B cell (primary cell): ENCODE measurements at regions not wholly inside any gene's neighbourhood (a gene's known extent, or its start where the extent isn't known, plus 50 kb on each side); places are given as distances from the start of the nearest gene placed in this dataset.

Experiments
- ATAC-seq: fragments of 200-7000 bp; cut with Tn5 transposase; one replicate; pipeline ENCODE4 v1.10.0; 2021; ENCODE audit warnings: low read depth, mild to moderate bottlenecking, moderate number of reproducible peaks, moderate library complexity
- CTCF ChIA-PET: fragments of 350-600 bp; sonication (Branson Sonifier 250); formaldehyde crosslinking; loops from one replicate; lab custom pipeline; 2021; ENCODE audit warnings: antibody characterized with exemption, inconsistent platforms; lab: Charles Lee
- POLR2A ChIA-PET: fragments of 350-600 bp; sonication (Branson Sonifier 250); formaldehyde crosslinking; loops from one replicate; lab custom pipeline; 2021; ENCODE audit warnings: antibody characterized with exemption; lab: Charles Lee
- DNase-seq: peaks from one replicate; pipeline ENCODE4 v3.0.0; 2013
- H2AFZ ChIP-seq: 2 replicates; pipeline ENCODE4 v1.6.1; 2012; ENCODE audit warnings: mild to moderate bottlenecking, low read depth, low read length; ENCODE audit not compliant: insufficient read depth, poor library complexity, severe bottlenecking
- H3K27ac ChIP-seq, 2 donors: 1 replicate in 1 of 2; 2 replicates in 1 of 2; pipeline ENCODE4 v1.5.1; 2012 to 2013; ENCODE audit warnings: low read length in 2 of 2, mild to moderate bottlenecking in 2 of 2, moderate library complexity in 1 of 2
- H3K27me3 ChIP-seq, 4 experiments: fragments of 200-600 bp in 1 of 4; sonication (generic) in 1 of 4; replicated peaks in 1 of 4; 1 replicate in 2 of 4; 2 replicates in 2 of 4; pipeline versions ENCODE4 v1.6.1 to v1.7.0; 2013 to 2016; ENCODE audit warnings: low read length in 3 of 4, mild to moderate bottlenecking in 2 of 4, mixed read lengths in 1 of 4, moderate library complexity in 1 of 4; ENCODE audit not compliant: insufficient read depth in 4 of 4, control insufficient read depth in 3 of 4; ENCODE audit errors: control extremely low read depth in 1 of 4
- H3K36me3 ChIP-seq, 2 experiments: replicated peaks in 1 of 2; 1 replicate in 1 of 2; 2 replicates in 1 of 2; pipeline versions ENCODE4 v1.6.1 to v1.7.1; 2013; ENCODE audit warnings: low read length in 1 of 2; ENCODE audit not compliant: insufficient read depth in 2 of 2, control insufficient read depth in 1 of 2; ENCODE audit errors: control extremely low read depth in 1 of 2, extremely low read depth in 1 of 2
- H3K4me1 ChIP-seq, 2 donors: fragments of 200-600 bp in 1 of 2; sonication (generic) in 1 of 2; 1 replicate in 1 of 2; 2 replicates in 1 of 2; pipeline versions ENCODE4 v1.5.1 to v1.6.1; 2013 to 2017; ENCODE audit warnings: low read length in 2 of 2; ENCODE audit not compliant: control insufficient read depth in 2 of 2, insufficient read depth in 2 of 2
- H3K4me2 ChIP-seq: replicated peaks from 2 replicates; pipeline ENCODE3; 2012; ENCODE audit warnings: mild to moderate bottlenecking, low read depth, low read length; ENCODE audit not compliant: poor library complexity, severe bottlenecking
- H3K4me3 ChIP-seq, 5 experiments: fragments of 200-600 bp in 1 of 5; sonication (generic) in 1 of 5; 1 replicate in 3 of 5; 2 replicates in 2 of 5; pipeline versions ENCODE4 v1.5.1 to v1.7.0; 2011 to 2016; ENCODE audit warnings: low read length in 4 of 5, mild to moderate bottlenecking in 4 of 5, low read depth in 2 of 5, control low read depth in 1 of 5, moderate library complexity in 1 of 5; ENCODE audit not compliant: insufficient read depth in 1 of 5; ENCODE audit errors: control extremely low read depth in 1 of 5, extremely low read depth in 1 of 5
- H3K79me2 ChIP-seq: fragments of 200-600 bp; sonication (generic); one replicate; pipeline ENCODE4 v1.6.0; 2016; ENCODE audit warnings: low read length; ENCODE audit not compliant: control insufficient read depth, insufficient read depth
- H3K9ac ChIP-seq: fragments of 200-600 bp; sonication (generic); 2 replicates; pipeline ENCODE4 v1.6.1; 2017; ENCODE audit warnings: mild to moderate bottlenecking, low read length, moderate library complexity
- H3K9me3 ChIP-seq, 3 donors: one replicate each; pipeline versions ENCODE4 v1.6.1 to v1.7.1; 2013; ENCODE audit warnings: low read length in 2 of 3; ENCODE audit not compliant: control insufficient read depth in 2 of 3, insufficient read depth in 1 of 3; ENCODE audit errors: control extremely low read depth in 1 of 3
- H4K20me1 ChIP-seq: 2 replicates; pipeline ENCODE4 v1.6.0; 2012; ENCODE audit warnings: mild to moderate bottlenecking, low read length; ENCODE audit not compliant: insufficient read depth, control insufficient read depth, poor library complexity, severe bottlenecking
- H3K27ac Mint-ChIP-seq: one replicate; pipeline ENCODE4 v1.8.0; 2021; ENCODE audit warnings: mixed read lengths
- H3K27me3 Mint-ChIP-seq: one replicate; pipeline ENCODE4 v1.8.0; 2021; ENCODE audit warnings: mixed read lengths
- H3K4me1 Mint-ChIP-seq: one replicate; pipeline ENCODE4 v1.8.0; 2021; ENCODE audit warnings: mixed read lengths
- H3K4me3 Mint-ChIP-seq: one replicate; pipeline ENCODE4 v1.8.0; 2021; ENCODE audit warnings: mixed read lengths
- H3K9me3 Mint-ChIP-seq: one replicate; pipeline ENCODE4 v1.8.0; 2022; ENCODE audit warnings: mixed read lengths; ENCODE audit not compliant: insufficient read depth
- CTCF ChIP-seq: fragments of 200-600 bp; IDR thresholded peaks from one replicate; pipeline ENCODE4 v1.8.0; 2022; ENCODE audit warnings: antibody characterized with exemption, mild to moderate bottlenecking
- EZH2 ChIP-seq: IDR thresholded peaks from 2 replicates; pipeline ENCODE4 v1.6.1; 2012; ENCODE audit warnings: borderline replicate concordance, low read depth, mild to moderate bottlenecking, moderate library complexity, low read length; ENCODE audit not compliant: insufficient read depth, poor library complexity, severe bottlenecking
- WGBS: methylation state at CpG from one replicate; pipeline ENCODE4 v1.1.5; 2013; ENCODE audit warnings: missing lambda C conversion rate; ENCODE audit not compliant: insufficient coverage; 5-methylcytosine and 5-hydroxymethylcytosine counted together
- intact Hi-C: fragments of 100-400 bp; cut with micrococcal nuclease; formaldehyde crosslinking; loops from one replicate; pipeline ENCODE4 v1.10.0; 2022

- DNase-seq (no peak), ATAC-seq (no peak)
- intact Hi-C loops = no loop called here
- Histone ChIP-seq H3K27ac (no peak overlapping the region), H3K9me3 (no peaks in the 10 kb centered on the region), H2AFZ (no peak overlapping the region), H3K27me3 (no peaks in the 10 kb centered on the region), H3K79me2 (no peaks in the 10 kb centered on the region), H3K4me3 (no peak overlapping the region), H3K36me3 (no peaks in the 10 kb centered on the region), H3K4me2 (no peak overlapping the region), H4K20me1 (no peaks in the 10 kb centered on the region), H3K4me1 (no peaks in the 10 kb centered on the region), H3K9ac (no peak overlapping the region)
- TF ChIP-seq EZH2 (no peak), CTCF (no peak)
- Mint-ChIP-seq H3K4me3 (no peak overlapping the region), H3K27ac (no peak overlapping the region), H3K27me3 (peaks cover 5% of the 10 kb centered on the region), H3K9me3 (no peaks in the 10 kb centered on the region), H3K4me1 (no peaks in the 10 kb centered on the region)
- ChIA-PET POLR2A (no interaction called here), CTCF (no interaction called here)
These were observed 377.9 kb upstream of the KITLG start for GRCh38 chr12:88958153-88958552.

GRCh38 chr12:88957358-88957757 is 377.1 kb upstream of the KITLG start:
- Histone ChIP-seq H3K27me3 (no peaks in the 10 kb centered on the region), H3K9ac (no peak overlapping the region), H3K4me2 (no peak overlapping the region), H3K27ac (no peak overlapping the region), H2AFZ (no peak overlapping the region), H4K20me1 (no peaks in the 10 kb centered on the region), H3K4me1 (no peaks in the 10 kb centered on the region), H3K36me3 (no peaks in the 10 kb centered on the region), H3K4me3 (no peak overlapping the region), H3K9me3 (no peaks in the 10 kb centered on the region), H3K79me2 (no peaks in the 10 kb centered on the region)
- 90% methylated on average over 3 of the region's 3 CpGs for WGBS
- POLR2A ChIA-PET = no interaction called here
- H3K4me1 Mint-ChIP-seq = no peaks in the 10 kb centered on the region
- ATAC-seq (no peak), DNase-seq (no peak)
- intact Hi-C loops = no loop called here
- no peak overlapping the region for H3K27ac Mint-ChIP-seq
- H3K4me3 Mint-ChIP-seq = no peak overlapping the region
- no peaks in the 10 kb centered on the region for H3K9me3 Mint-ChIP-seq
- CTCF ChIA-PET = no interaction called here
- H3K27me3 Mint-ChIP-seq = peaks cover 5% of the 10 kb centered on the region
- TF ChIP-seq CTCF (no peak), EZH2 (no peak)
